AG09319 (cell line): ENCODE measurements at regions not wholly inside any gene's neighbourhood (a gene's known extent, or its start where the extent isn't known, plus 50 kb on each side); places are given as distances from the start of the nearest gene placed in this dataset.
A peak's percentile ranks its signal among the peaks of the same experiment; 100 is the strongest.

ENCODE experiments used
- DNase-seq: peaks from one replicate; pipeline ENCODE4 v3.0.0-alpha.2; 2010; ENCODE audit warnings: low read depth; ENCODE audit errors: extremely low read depth
- TF ChIP-seq, protein P1 (sequence below): IDR thresholded peaks from 2 replicates; pipeline ENCODE4 v1.5.1; 2011; ENCODE audit warnings: low read depth, mild to moderate bottlenecking, inconsistent platforms, low read length, moderate library complexity

DNA sequence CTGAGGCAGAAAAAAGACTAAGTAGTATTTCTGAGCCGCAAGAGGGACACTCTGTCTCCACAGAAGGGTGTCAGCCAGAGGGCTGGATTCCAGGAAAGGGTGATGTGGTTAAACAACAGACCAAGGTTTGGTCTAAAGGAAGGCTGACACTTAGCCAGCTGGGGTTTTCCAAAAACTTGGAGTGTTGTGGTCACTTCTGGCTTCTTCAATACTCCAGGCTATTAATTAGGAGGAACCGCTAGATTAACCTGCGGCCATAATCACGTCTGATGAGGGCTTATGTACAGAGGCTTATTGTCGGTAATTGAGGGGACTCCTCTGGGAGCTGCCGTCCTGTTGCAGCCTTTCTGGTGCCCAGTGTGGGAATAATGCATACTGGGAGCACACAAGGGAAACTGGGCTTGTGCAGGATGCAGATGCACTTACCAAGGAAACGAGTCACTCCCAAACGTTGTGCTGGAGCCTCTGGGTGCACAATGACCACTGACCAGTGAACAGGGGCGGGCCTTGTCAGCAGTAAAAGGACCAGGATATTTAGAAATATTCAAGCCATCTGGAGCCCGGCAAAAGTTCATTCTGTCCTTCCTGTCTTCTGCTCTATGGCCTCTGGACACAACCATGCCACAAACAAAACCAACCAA, 70.2 kb upstream of the TUT7 start:
- no peak for DNase-seq
- TF ChIP-seq, protein P1, sequence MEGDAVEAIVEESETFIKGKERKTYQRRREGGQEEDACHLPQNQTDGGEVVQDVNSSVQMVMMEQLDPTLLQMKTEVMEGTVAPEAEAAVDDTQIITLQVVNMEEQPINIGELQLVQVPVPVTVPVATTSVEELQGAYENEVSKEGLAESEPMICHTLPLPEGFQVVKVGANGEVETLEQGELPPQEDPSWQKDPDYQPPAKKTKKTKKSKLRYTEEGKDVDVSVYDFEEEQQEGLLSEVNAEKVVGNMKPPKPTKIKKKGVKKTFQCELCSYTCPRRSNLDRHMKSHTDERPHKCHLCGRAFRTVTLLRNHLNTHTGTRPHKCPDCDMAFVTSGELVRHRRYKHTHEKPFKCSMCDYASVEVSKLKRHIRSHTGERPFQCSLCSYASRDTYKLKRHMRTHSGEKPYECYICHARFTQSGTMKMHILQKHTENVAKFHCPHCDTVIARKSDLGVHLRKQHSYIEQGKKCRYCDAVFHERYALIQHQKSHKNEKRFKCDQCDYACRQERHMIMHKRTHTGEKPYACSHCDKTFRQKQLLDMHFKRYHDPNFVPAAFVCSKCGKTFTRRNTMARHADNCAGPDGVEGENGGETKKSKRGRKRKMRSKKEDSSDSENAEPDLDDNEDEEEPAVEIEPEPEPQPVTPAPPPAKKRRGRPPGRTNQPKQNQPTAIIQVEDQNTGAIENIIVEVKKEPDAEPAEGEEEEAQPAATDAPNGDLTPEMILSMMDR: no peak

DNA sequence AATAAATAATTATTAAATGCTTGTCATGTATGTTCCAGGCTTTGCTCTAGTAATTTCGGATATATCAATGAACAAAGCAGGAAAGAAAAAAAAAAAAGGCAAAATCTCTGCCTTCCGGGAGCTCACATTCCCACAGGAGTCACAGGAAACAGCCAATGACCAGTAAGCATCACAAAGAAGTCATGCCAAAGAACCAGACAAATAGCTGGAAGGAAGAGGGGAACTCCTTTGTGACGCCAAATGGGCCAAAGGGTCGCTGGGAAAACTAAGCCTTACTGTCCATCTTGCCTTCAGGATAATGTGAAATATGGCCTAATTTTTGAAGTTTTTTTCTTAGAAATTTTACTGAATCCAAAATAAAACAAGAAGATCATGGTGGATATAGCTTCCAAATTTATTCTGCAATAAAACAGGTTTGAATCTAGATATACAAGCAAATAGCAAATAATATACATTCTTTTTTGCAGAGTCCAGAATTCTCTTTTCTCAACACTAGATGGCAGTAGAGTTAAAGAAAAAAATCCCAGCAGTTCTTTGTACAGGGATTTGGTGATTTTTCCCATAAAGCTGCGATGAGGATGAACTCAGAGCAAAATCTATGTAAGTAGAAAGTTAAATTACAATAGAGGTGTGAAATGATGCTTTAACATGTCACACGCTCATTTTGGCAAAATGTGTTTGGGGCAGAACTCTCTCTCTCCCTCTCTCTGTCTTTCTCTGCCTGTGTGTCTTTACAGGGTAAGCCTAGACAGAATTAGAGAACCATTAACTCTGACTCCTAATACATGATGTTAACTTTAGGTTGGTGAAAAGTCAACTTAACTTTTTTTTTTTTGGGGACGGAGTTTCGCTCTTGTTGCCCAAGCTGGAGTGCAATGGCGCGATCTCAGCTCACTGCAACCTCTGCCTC, 60.0 kb upstream of the TUT7 start:
- no peak for DNase-seq
- TF ChIP-seq, protein P1: peak; percentile 50

DNA sequence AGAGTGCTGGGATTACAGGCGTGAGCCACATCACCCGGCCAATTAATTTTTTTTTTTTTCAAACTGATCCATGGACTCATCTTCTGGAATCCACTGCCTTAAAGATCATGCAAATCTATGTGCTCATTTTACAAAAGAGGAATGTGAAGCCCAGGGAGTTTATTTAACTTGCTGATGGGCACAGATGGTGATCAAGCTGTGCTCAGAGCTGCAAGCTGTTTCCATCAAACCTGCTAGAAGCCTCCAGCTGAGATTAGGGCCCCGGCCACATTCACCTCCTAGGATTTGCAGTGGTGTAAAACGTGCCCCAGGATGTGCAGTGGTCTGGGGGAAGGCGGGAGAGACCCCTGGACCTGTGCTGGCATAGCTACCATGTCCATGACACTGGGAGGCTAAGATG, 56.1 kb upstream of the TUT7 start:
- DNase-seq: no peak

DNA sequence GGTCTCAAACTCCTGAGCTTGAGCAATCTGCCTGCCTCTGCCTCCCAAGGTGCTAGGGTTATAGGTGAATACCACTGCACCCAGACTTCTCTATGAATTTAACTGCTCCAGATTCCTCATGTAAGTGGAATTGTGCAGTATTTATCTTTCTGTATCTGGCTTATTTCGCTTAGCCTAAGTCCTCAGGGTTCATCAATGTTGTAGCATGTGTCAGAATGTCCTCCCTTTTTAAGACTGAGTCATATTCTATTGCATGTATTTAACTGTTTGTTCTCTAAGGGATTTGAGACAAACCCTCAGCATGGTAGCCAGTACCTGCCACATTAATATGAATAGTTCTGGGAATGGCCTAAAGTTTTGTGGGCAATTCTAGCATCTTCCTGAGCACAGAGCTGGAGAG, 53.9 kb upstream of the TUT7 start:
- TF ChIP-seq, protein P1: no peak
- DNase-seq: no peak

More for the DNA sequence above, 56.1 kb upstream of the TUT7 start:
- TF ChIP-seq, protein P1: no peak

DNA sequence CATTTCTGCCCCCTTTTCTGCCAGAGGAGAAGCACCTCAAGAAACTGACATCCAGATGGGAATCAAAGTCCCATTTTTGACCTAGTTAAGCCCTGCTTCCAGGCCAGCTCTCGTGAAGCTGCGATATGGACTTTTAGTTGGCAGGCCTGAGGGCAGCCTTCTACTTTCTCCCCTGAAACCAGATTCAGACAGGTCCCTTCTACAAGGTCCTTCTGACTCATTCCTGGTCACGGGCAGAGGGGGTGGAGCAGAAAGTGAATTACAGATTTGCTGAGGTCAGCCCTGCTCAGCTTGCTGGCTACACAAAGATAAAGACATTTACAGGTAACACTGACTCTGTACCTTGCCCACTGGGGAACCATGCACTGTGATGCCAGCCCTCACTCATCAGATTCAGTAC, 52.8 kb upstream of the TUT7 start:
- TF ChIP-seq, protein P1: no peak
- no peak for DNase-seq

DNA sequence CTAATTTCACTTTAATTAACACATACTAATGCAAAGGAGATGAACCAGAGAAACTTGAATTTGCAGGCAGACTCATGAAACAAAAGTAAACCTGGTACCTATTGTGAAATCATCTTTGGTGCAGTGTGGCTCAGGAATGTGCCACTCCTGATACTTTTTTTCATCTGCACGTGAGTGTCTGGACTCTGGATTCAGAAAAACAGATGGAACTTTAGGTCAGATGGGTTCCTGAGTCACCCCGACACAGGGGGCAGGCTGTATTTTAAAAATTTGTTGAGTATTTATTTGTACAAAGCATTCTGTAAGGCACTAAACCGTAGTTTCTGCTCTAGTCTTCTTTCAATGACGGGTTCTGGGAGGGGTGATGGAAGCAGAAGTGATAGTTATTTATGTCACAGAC, 52.2 kb upstream of the TUT7 start:
- DNase-seq: no peak
- TF ChIP-seq, protein P1: no peak

DNA sequence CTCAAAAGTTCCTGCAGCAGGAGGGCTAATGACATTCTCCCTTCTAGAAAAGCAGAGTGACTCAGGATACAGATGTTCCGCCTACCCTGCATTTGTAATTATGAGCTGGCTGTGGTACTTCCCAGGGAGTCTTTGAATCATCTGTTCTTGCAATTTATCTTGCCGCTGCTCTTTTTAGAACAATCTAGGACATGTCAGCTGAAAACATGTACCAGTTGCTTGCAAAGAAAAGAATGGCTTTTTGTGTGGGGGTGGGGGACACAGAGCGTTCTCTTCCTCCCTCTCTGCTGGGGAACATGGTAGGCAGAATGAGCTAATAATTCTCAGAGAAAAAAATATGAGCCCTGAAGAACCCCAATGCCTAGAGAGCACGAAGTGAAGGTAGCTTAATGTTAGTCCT, 51.7 kb upstream of the TUT7 start:
- TF ChIP-seq, protein P1: no peak
- peak; percentile 38 for DNase-seq
